GM19023 (cell line): ENCODE measurements at regions not wholly inside any gene's neighbourhood (a gene's known extent, or its start where the extent isn't known, plus 50 kb on each side); places are given as distances from the start of the nearest gene placed in this dataset.

Source experiments
- ATAC-seq: cut with Tn5 transposase; IDR thresholded peaks from one replicate; pipeline ENCODE4 v1.9.1; 2021; ENCODE audit warnings: mild to moderate bottlenecking, moderate library complexity; ENCODE audit not compliant: unreplicated experiment

GRCh38 chr12:84605983-84606382 lies 306.6 kb downstream of the SLC6A15 start:
- no peak for ATAC-seq

- no peak for ATAC-seq
Observed at GRCh38 chr12:84604551-84604950, 308.0 kb downstream of the SLC6A15 start.

- ATAC-seq: no peak
Observed at GRCh38 chr12:84603484-84604248, 308.9 kb downstream of the SLC6A15 start.

GRCh38 chr12:84601483-84601882 lies 311.1 kb downstream of the SLC6A15 start:
- no peak for ATAC-seq

- ATAC-seq: no peak
Observed at GRCh38 chr12:84599539-84599938, 313.1 kb downstream of the SLC6A15 start.

- ATAC-seq: no peak
Observed at GRCh38 chr12:84596266-84596665, 316.3 kb downstream of the SLC6A15 start.

- ATAC-seq: no peak
Observed at GRCh38 chr12:84594157-84594556, 318.4 kb downstream of the SLC6A15 start.

- ATAC-seq: no peak
Observed at GRCh38 chr12:84585776-84586395, 326.7 kb downstream of the SLC6A15 start.

GRCh38 chr12:84572196-84572595 lies 340.4 kb downstream of the SLC6A15 start:
- no peak for ATAC-seq

- no peak for ATAC-seq
Observed at GRCh38 chr12:84562331-84562730, 350.3 kb downstream of the SLC6A15 start.

GRCh38 chr12:84561351-84561750 lies 351.2 kb downstream of the SLC6A15 start:
- no peak for ATAC-seq

- ATAC-seq: no peak
Observed at GRCh38 chr12:84554199-84554723, 358.3 kb downstream of the SLC6A15 start.

- no peak for ATAC-seq
Observed at GRCh38 chr12:84553331-84554117, 359.1 kb downstream of the SLC6A15 start.

- ATAC-seq: no peak
Observed at GRCh38 chr12:84551373-84551772, 361.2 kb downstream of the SLC6A15 start.

- ATAC-seq: no peak
Observed at GRCh38 chr12:84550518-84550917, 362.1 kb downstream of the SLC6A15 start.

- no peak for ATAC-seq
Observed at GRCh38 chr12:84542289-84542688, 370.3 kb downstream of the SLC6A15 start.

GRCh38 chr12:84537666-84538065 lies 374.9 kb downstream of the SLC6A15 start:
- ATAC-seq: no peak

GRCh38 chr12:84512751-84513150 lies 399.8 kb downstream of the SLC6A15 start:
- no peak for ATAC-seq

- no peak for ATAC-seq
Observed at GRCh38 chr12:84508851-84509260, 403.7 kb downstream of the SLC6A15 start.

- no peak for ATAC-seq
Observed at GRCh38 chr12:84507956-84508850, 404.4 kb downstream of the SLC6A15 start.
